Left ventricle myocardium superior (tissue), 1 donor: ENCODE measurements at regions not wholly inside any gene's neighbourhood (a gene's known extent, or its start where the extent isn't known, plus 50 kb on each side); places are given as distances from the start of the nearest gene placed in this dataset.

Experiments
- ATAC-seq: fragments of 200-7000 bp; cut with Tn5 transposase; one replicate; pipeline ENCODE4 v1.9.1; 2020; ENCODE audit warnings: mild to moderate bottlenecking, moderate library complexity
- DNase-seq: peaks from one replicate; pipeline ENCODE4 v3.0.0-alpha.2; 2020
- intact Hi-C: fragments of 100-400 bp; cut with micrococcal nuclease; formaldehyde crosslinking; loops from one replicate; pipeline ENCODE4 v1.11.0; 2022
- donor health status: DM: no; HTN: yes; CAD: no; lungs with severe emphysema.

DNA sequence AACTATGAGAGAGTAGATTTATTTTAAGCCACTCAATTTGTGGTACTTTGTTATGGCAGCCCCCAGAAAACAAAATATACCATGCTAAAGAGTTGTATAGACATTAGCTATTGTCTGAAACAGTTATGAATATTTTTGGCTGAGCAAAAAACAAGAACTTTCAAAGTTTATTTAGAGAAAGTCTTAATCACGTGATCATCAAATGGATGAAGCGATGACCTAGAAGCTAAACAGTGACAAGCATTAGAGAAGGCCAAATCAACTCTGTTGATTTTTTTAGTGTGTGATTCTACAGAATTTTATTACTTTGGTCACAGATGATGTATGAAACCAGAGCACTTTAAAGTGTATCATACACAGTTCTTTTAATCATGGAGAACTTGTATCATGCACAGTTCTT, 1247.9 kb upstream of the MAP3K7 start:
- intact Hi-C loops = no loop called here
- ATAC-seq = no peak
- no peak for DNase-seq

GRCh38 chr6:91827151-91827550, 1240.3 kb upstream of the MAP3K7 start:
- DNase-seq (no peak), ATAC-seq (no peak)
- intact Hi-C loops = no loop called here

DNA sequence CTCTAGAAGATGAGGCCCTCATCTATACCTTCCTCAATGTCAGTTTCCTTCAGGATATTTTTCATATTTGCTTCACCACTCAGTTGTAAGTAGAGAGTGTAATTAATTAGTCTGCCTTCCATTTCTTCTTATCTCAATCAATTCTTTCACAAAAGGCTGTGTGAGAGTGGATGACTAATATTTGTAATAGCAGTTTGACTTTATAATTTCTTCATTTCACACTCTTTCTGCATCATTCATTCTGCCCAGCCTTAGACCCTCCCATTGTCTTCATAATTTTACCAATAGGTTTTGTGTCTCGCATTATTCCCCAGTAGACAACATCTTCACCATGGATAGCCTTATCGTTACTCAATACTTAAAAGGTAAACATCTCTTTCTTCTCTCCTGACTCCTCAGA, 1239.3 kb upstream of the MAP3K7 start:
- no peak for DNase-seq
- intact Hi-C loops = no loop called here
- ATAC-seq = no peak

DNA sequence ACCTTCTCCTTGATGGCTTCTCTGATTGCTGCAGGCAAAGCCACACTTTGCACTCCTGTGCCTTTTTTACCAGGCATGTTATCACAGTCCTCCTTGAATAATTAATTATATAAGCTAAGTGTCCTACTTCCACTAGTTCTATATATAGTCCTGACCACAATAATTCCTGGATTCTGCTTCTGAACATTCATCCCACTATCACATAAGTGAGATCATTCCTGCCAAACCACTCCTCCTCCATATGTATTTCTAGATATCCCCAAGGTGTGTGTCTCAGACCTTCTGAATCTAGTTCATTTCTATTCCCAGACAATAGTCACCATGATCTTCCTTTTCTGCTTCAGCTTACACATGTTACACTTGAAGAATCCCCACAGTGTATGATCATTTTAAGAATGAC, 1237.5 kb upstream of the MAP3K7 start:
- intact Hi-C loops = no loop called here
- ATAC-seq (no peak), DNase-seq (no peak)

- ATAC-seq = no peak
- no peak for DNase-seq
- intact Hi-C loops = no loop called here
Measured at GRCh38 chr6:91822581-91822980, 1235.7 kb upstream of the MAP3K7 start.

DNA sequence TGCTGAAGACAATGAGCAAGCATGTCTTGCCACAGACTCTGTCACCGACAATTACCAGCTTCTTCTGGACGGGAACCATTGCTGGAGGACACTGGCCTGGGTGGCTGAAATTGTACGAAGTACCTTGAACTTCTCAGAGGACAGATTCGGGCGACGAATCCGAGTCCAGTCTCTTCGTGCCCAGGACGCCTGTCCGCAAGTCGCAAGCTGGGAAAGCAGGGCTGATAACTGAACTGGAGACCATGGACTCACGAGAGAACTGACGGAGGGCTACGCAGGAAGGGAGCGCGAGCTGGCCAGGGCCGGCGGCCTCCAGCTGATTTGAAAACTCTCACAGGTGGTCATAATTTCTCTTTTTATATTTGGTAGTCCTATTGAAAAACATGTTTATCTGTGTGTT, 1229.5 kb upstream of the MAP3K7 start:
- intact Hi-C loops = no loop called here
- DNase-seq (peak; percentile 13), ATAC-seq (no peak)

DNA sequence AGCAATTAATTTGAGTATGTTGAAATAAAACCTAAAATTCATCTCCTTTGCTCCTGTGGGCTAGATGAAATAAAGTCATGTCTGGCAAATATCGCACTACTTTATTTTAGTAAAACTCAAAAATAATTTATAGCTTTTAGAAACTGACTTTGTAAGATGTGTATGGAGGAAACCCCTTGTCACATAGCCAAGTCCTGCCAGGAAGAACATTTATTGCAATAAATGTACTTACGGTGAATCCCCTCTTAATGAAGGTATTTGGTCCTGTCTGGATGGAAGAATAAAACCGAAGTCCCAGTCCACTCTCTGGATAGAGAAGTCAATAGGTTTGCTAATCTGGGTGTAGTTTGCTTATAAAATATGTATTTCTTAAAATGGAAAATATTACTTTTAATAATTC, 1226.8 kb upstream of the MAP3K7 start:
- ATAC-seq = no peak
- intact Hi-C loops = no loop called here

DNA sequence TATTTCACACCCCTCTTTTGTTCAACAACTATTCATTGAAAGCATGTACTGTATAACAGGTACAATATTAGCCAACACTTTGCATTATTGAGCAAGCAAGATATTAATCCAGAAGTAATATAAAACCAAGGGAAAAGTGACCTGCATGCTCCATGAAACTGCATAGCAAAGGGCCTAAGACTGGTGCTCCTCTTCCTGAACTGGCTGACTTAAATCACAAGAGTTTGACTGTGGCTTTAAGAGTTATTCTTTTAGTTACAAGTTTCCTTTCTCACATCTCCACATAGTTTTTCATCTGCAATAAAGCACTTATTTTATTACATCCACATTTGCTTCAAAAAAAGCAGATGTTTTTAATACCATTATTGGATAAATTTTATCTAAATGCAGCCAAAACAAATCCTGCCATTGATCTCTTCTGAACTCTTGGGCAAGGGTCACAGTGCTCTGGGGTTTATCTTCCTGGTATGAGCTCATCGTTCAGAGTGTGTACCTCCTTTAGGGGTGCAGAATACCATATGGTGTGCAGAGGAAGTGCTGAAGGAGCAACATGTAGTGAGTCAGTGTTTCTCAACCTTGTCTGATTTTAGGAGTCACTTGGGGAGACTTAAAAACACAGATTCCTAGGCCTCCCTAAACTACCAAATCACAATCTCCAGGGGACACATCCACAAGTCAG, 1225.9 kb upstream of the MAP3K7 start:
- intact Hi-C loops = no loop called here
- no peak for DNase-seq
- ATAC-seq = no peak

More for the DNA sequence above, 1226.8 kb upstream of the MAP3K7 start:
- no peak for DNase-seq

GRCh38 chr6:91804981-91805380, 1218.1 kb upstream of the MAP3K7 start:
- ATAC-seq (no peak), DNase-seq (no peak)
- intact Hi-C loops = no loop called here

DNA sequence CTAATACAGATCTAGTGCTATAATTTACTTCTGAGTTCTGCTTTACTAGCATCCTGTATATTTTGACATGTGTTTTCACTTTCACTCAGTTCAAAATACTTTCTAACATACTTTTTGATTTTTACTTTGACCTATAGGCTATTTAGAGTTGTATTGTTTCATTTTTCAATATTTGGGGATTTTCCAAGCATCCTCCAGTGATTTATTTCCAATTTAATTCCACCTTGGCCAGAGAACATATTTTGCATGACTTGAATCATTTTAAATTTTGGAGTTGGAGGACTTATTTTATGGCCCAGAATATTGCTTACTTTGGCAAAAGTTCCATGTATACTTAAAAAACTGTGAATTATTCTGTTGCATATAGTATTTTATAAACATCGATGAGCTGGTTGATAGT, 1215.6 kb upstream of the MAP3K7 start:
- ATAC-seq (no peak), DNase-seq (no peak)
- intact Hi-C loops = no loop called here

- ATAC-seq (no peak), DNase-seq (no peak)
- intact Hi-C loops = no loop called here
Measured at GRCh38 chr6:91796603-91797002, 1209.7 kb upstream of the MAP3K7 start.

DNA sequence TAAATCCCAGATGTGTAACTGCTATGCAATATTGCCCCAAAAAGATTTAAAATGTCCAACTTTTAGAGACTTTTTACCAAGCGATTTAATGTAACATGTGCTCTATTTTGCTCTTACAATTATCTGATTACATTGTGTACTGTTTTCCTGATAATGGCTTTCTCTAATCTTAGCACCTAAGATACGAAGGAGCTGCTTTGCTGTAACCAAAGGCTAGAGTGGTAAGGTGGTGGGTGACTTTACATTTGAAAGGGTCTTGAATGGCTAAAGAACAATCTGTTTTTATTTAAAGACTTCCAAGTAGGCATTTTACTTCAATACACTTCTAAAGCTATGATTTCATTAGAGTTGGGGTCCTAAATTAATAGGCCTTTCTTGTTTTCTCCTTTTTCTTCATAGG, 1201.6 kb upstream of the MAP3K7 start:
- DNase-seq = no peak
- no peak for ATAC-seq
- intact Hi-C loops = no loop called here

DNA sequence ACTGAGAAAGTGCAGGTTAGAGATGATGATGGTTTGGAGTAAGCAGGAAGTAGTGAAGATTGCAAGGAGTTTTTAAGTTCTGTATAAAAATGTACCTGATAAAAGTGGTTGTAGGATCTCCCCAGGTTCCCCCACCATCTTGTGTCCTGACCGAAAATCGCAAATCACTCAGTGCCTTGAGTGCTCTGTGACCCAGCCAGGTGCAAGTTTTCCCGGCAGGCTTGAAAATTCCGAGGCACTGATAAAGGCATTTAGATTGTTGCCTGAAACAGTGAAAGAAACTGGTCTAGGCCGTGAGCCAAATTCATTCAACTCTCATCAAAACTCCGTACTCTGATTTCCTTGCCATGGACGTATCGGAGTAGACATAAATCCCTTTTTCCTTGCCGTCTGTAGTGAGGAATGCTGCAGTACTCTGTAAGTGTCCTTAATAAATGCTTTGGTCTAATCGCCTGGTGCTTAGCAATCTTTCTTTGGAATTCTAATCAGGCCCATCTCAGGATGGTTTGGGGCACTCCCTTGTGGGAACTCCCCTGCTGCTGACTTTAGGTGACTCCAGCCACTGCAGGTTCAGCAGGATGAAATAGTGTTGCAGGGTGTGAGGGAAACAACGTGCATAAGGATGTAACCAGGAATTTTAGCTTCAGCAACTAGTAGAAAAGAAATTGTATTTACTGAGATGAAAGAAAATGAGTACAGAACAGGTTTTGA, 1199.8 kb upstream of the MAP3K7 start:
- intact Hi-C loops = no loop called here
- ATAC-seq = no peak
- DNase-seq = no peak

DNA sequence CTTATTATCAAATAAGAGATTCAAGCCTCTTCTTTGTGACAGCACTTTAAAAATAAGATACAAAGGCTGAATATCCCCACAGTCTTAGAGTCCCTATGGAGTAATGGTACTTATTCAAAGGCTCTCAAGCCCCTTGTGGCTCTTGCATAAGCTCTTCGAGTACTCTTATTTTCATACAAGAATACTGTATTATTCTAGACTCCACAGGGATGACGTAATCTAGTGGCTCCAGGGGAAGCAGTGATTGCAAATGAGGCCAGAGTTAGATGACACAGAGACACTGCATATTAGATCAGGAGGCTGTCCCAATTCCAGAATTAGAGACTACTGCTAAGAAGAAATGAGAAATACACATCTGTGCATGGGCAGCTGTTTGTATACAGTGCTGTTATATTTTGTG, 1195.9 kb upstream of the MAP3K7 start:
- ATAC-seq (peak; percentile 75), DNase-seq (no peak)
- intact Hi-C loops = no loop called here

DNA sequence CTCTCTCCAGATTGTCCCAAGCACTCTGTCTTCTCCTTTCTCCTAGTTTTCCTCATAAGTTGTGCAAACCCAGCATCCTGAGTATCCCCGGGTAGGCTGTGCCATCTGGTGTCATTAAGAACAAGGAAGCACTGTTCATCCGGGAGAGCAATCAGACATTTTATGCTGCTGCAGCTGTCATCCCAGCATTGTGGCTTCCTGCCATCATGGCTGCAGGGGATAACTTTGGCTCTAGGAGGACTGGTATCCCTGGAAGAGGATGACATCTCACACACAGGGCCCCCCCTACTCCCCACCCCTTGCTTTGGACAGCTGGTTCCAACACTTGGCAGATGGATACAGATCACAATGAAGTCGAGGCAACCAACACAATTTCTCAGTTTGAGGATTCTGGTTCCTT, 1195.1 kb upstream of the MAP3K7 start:
- ATAC-seq = peak; percentile 53
- intact Hi-C loops = no loop called here
- DNase-seq = peak; percentile 27

- intact Hi-C loops = no loop called here
- ATAC-seq (no peak), DNase-seq (no peak)
Measured at GRCh38 chr6:91780270-91780669, 1193.4 kb upstream of the MAP3K7 start.

- intact Hi-C loops = no loop called here
- no peak for DNase-seq
- no peak for ATAC-seq
Measured at GRCh38 chr6:91761621-91762020, 1174.7 kb upstream of the MAP3K7 start.

DNA sequence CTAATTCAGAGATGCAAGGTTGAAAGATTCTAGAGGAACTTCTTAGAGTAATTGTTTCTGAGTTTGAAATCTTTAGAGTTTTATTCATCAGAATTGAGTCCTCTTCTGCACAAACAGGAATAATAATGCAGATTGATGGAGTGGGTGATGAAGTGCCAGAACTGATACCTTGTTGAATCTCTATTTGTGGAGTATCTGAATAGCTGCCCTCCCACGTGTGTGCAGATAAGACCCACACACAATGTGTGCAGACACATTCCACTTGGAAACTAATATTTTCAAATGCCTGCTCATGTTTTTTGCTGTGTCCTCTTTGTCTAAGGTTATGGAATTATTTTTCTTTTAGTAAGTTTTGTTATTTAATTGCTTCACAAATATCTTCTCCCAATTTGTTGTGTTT, 1167.8 kb upstream of the MAP3K7 start:
- ATAC-seq (no peak), DNase-seq (no peak)
- intact Hi-C loops = no loop called here

DNA sequence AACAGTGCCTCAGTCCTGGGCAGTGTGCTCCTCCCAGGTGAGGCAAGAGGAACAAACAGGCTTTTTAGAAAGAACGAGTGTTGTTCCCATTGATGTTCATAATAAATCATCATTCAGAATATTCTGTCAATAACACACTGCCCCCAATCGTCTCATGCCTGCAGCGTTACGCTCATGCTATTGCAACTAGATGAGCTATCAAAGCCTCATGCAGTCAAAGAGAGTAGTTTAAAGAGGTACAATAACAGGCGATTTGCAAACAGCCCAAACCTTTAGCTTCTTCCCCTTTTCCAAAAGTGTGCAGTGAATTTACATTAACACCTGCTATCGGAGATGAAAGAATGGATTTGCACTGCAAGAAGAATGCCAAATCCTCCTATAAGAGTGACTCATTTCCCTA, 1164.7 kb upstream of the MAP3K7 start:
- DNase-seq (no peak), ATAC-seq (no peak)
- intact Hi-C loops = no loop called here

- DNase-seq (no peak), ATAC-seq (no peak)
- intact Hi-C loops = no loop called here
Measured at GRCh38 chr6:91744566-91744965, 1157.7 kb upstream of the MAP3K7 start.

GRCh38 chr6:91743756-91744155, 1156.9 kb upstream of the MAP3K7 start:
- no peak for ATAC-seq

More at GRCh38 chr6:91743756-91744155, 1156.9 kb upstream of the MAP3K7 start:
- no peak for DNase-seq
- intact Hi-C loops = no loop called here
